ENCODE measurements at regions not wholly inside any gene's neighbourhood (a gene's known extent, or its start where the extent isn't known, plus 50 kb on each side); places are given as distances from the start of the nearest gene placed in this dataset.

DNA sequence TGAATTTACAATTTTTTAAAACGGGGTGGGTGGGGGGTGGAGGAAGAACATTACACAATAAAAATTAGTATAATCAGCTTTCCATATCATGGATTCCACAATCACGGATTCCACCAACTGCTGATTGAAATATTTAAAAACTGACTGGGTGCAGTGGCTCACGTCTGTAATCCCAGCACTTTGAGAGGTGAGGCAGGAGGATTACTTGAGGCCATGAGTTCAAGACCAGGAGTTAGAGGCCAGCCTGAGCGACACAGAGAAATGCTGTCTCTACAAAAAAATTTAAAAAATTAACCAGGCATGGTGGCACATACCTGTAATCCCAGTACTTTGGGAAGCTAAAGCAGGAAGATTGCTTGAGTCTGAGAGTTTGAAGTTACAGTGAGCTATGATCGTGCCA, 254.7 kb downstream of the ATG4C start:
- no peaks in the 10 kb centered on the region for H3K4me1 ChIP-seq (ENCODE audit: insufficient read depth, low read length, poor library complexity, severe bottlenecking)
- H4K20me1 ChIP-seq (ENCODE audit: insufficient read depth, low read length) = no peaks in the 10 kb centered on the region
- H3K36me3 ChIP-seq (ENCODE audit: insufficient read depth, low read length) = no peaks in the 10 kb centered on the region
- intact Hi-C loops (cut with micrococcal nuclease; ENCODE audit: unreplicated experiment) = no loop called here
- no TSS peak for BruUV-seq (replicated peaks)
- TF ChIP-seq, protein P1, sequence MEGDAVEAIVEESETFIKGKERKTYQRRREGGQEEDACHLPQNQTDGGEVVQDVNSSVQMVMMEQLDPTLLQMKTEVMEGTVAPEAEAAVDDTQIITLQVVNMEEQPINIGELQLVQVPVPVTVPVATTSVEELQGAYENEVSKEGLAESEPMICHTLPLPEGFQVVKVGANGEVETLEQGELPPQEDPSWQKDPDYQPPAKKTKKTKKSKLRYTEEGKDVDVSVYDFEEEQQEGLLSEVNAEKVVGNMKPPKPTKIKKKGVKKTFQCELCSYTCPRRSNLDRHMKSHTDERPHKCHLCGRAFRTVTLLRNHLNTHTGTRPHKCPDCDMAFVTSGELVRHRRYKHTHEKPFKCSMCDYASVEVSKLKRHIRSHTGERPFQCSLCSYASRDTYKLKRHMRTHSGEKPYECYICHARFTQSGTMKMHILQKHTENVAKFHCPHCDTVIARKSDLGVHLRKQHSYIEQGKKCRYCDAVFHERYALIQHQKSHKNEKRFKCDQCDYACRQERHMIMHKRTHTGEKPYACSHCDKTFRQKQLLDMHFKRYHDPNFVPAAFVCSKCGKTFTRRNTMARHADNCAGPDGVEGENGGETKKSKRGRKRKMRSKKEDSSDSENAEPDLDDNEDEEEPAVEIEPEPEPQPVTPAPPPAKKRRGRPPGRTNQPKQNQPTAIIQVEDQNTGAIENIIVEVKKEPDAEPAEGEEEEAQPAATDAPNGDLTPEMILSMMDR (conservative IDR thresholded peaks at IDR 0.05; ENCODE audit: low read length) = no peak
- no peak for TF ChIP-seq EZH2phosphoT487 (IDR thresholded peaks at IDR 0.05; ENCODE audit: borderline replicate concordance, low read depth, low read length)
- no peak overlapping the region for H3K27ac ChIP-seq (ENCODE audit: low read depth, low read length, poor library complexity, severe bottlenecking)
- DNase-seq (ENCODE audit: low spot score) = no peak
- no peaks in the 10 kb centered on the region for H3K9me2 ChIP-seq (ENCODE audit: insufficient read depth, low read length)
- CTCF ChIA-PET (ENCODE audit: unreplicated experiment) = no interaction called here
- H3K9me3 ChIP-seq (ENCODE audit: low read length) = no peaks in the 10 kb centered on the region
- no peak overlapping the region for H3K4me3 ChIP-seq (ENCODE audit: low read depth, low read length, poor library complexity, severe bottlenecking)
- POLR2A ChIA-PET = no interaction called here
- no peak overlapping the region for H2AFZ ChIP-seq (ENCODE audit: low read length)
- H3K4me2 ChIP-seq (ENCODE audit: low read length) = no peak overlapping the region
- no peaks in the 10 kb centered on the region for H3K79me2 ChIP-seq (ENCODE audit: insufficient read depth, low read depth, low read length)

DNA sequence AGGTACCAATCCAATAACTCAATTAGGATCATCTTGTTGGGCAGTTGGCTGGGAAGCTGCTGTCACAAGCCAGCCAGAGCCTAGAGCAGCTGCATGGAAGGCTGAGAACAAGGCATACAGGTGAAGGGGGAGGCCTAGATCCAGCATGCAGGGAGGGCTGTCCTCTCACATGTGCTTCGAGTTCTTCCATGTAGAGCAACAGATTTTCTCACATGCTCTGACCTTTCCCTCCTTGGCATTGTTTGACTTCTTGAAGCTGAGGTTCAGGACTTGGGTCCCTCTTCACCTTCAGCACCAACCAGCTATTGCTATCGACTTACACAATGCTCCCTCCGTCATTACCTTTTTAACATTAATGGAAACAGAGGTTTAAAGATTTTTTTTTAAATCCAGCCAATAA, 257.7 kb downstream of the ATG4C start:
- TF ChIP-seq, protein P1 (conservative IDR thresholded peaks at IDR 0.05; ENCODE audit: low read length) = no peak
- no peak for TF ChIP-seq EZH2phosphoT487 (IDR thresholded peaks at IDR 0.05; ENCODE audit: borderline replicate concordance, low read depth, low read length)
- ChIA-PET POLR2A (no interaction called here), CTCF (ENCODE audit: unreplicated experiment) (no interaction called here)
- Histone ChIP-seq H3K9me3 (ENCODE audit: low read length) (no peaks in the 10 kb centered on the region), H3K4me2 (ENCODE audit: low read length) (no peak overlapping the region), H4K20me1 (ENCODE audit: insufficient read depth, low read length) (no peaks in the 10 kb centered on the region), H3K79me2 (ENCODE audit: insufficient read depth, low read depth, low read length) (no peaks in the 10 kb centered on the region), H3K36me3 (ENCODE audit: insufficient read depth, low read length) (no peaks in the 10 kb centered on the region), H3K9me2 (ENCODE audit: insufficient read depth, low read length) (no peaks in the 10 kb centered on the region), H2AFZ (ENCODE audit: low read length) (no peak overlapping the region), H3K4me3 (ENCODE audit: low read depth, low read length, poor library complexity, severe bottlenecking) (no peak overlapping the region), H3K4me1 (ENCODE audit: insufficient read depth, low read length, poor library complexity, severe bottlenecking) (no peaks in the 10 kb centered on the region), H3K27ac (ENCODE audit: low read depth, low read length, poor library complexity, severe bottlenecking) (no peak overlapping the region)
- no peak for DNase-seq (ENCODE audit: low spot score)
- BruUV-seq (replicated peaks) = no TSS peak
- intact Hi-C loops (cut with micrococcal nuclease; ENCODE audit: unreplicated experiment) = no loop called here

DNA sequence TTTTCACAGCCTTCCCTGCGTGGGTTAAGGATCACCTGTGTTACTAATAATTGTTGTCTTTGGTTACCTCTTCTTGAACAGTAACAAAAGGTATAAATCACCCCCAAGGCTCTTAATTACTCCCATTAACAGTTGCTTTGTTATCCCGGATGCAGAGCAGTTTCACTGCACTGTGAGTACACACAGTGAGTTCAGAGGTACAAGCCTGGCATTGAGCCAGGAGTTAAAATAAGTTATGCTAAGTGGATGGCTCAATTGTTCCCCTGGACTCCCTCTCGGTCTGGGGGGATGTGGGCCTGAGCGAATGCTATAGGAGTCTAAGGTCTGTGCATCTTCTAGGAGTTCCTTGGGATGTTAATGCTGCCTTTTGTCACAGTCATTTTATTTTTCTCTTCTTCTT, 258.3 kb downstream of the ATG4C start:
- no peak overlapping the region for H3K4me2 ChIP-seq (ENCODE audit: low read length)
- TF ChIP-seq, protein P1 (conservative IDR thresholded peaks at IDR 0.05; ENCODE audit: low read length) = no peak
- TF ChIP-seq EZH2phosphoT487 (IDR thresholded peaks at IDR 0.05; ENCODE audit: borderline replicate concordance, low read depth, low read length) = no peak
- intact Hi-C loops (cut with micrococcal nuclease; ENCODE audit: unreplicated experiment) = no loop called here
- DNase-seq (ENCODE audit: low spot score) = no peak
- no peaks in the 10 kb centered on the region for H3K4me1 ChIP-seq (ENCODE audit: insufficient read depth, low read length, poor library complexity, severe bottlenecking)
- ChIA-PET CTCF (ENCODE audit: unreplicated experiment) (no interaction called here), POLR2A (interaction anchor here (0.5 to 0.6 kb wide), 2 partner anchors 72 to 254 kb away, joined by 3 to 4 read pairs; no protein-coding TSS in a partner anchor)
- no peaks in the 10 kb centered on the region for H4K20me1 ChIP-seq (ENCODE audit: insufficient read depth, low read length)
- H3K36me3 ChIP-seq (ENCODE audit: insufficient read depth, low read length) = no peaks in the 10 kb centered on the region
- H3K27ac ChIP-seq (ENCODE audit: low read depth, low read length, poor library complexity, severe bottlenecking) = no peak overlapping the region
- H3K9me3 ChIP-seq (ENCODE audit: low read length) = no peaks in the 10 kb centered on the region
- no peak overlapping the region for H3K4me3 ChIP-seq (ENCODE audit: low read depth, low read length, poor library complexity, severe bottlenecking)
- H3K9me2 ChIP-seq (ENCODE audit: insufficient read depth, low read length) = no peaks in the 10 kb centered on the region
- H3K79me2 ChIP-seq (ENCODE audit: insufficient read depth, low read depth, low read length) = no peaks in the 10 kb centered on the region
- no peak overlapping the region for H2AFZ ChIP-seq (ENCODE audit: low read length)
- no TSS peak for BruUV-seq (replicated peaks)

All from OCI-LY7 (cell line).